Progenitor cell of endocrine pancreas (in vitro differentiated cells): ENCODE measurements at regions not wholly inside any gene's neighbourhood (a gene's known extent, or its start where the extent isn't known, plus 50 kb on each side); places are given as distances from the start of the nearest gene placed in this dataset.

Experiments
- DNase-seq: peaks from one replicate; pipeline ENCODE4 v3.0.0; 2021; ENCODE audit warnings: low spot score; ENCODE audit not compliant: unreplicated experiment
- H3K27ac Mint-ChIP-seq: 2 replicates; pipeline ENCODE4 v1.8.0; 2021; ENCODE audit warnings: mild to moderate bottlenecking, moderate library complexity, mixed read lengths
- H3K27me3 Mint-ChIP-seq: 2 replicates; pipeline ENCODE4 v1.8.0; 2021; ENCODE audit warnings: mixed read lengths
- H3K36me3 Mint-ChIP-seq: 2 replicates; pipeline ENCODE4 v1.8.0; 2022; ENCODE audit warnings: mixed read lengths; ENCODE audit not compliant: insufficient read depth
- H3K4me1 Mint-ChIP-seq: 2 replicates; pipeline ENCODE4 v1.8.0; 2021; ENCODE audit warnings: low read depth, mixed read lengths
- H3K4me3 Mint-ChIP-seq: 2 replicates; pipeline ENCODE4 v1.8.0; 2021; ENCODE audit warnings: low read depth, mild to moderate bottlenecking, moderate library complexity, mixed read lengths
- H3K9me3 Mint-ChIP-seq: 2 replicates; pipeline ENCODE4 v1.8.0; 2021; ENCODE audit warnings: low read depth, mixed read lengths
- CTCF ChIP-seq: fragments of 200-600 bp; sonication (generic); IDR thresholded peaks from one replicate; pipeline ENCODE4 v1.5.0; 2021; ENCODE audit warnings: antibody characterized with exemption, mild to moderate bottlenecking; ENCODE audit not compliant: unreplicated experiment

GRCh38 chr4:167379076-167379835, 145.0 kb upstream of the SPOCK3 start:
- TF ChIP-seq CTCF = no peak
- Mint-ChIP-seq H3K36me3 (no peaks in the 10 kb centered on the region), H3K4me1 (no peaks in the 10 kb centered on the region), H3K4me3 (no peak overlapping the region), H3K9me3 (no peaks in the 10 kb centered on the region), H3K27ac (no peak overlapping the region), H3K27me3 (peaks cover 9% of the 10 kb centered on the region)
- no peak for DNase-seq

DNA sequence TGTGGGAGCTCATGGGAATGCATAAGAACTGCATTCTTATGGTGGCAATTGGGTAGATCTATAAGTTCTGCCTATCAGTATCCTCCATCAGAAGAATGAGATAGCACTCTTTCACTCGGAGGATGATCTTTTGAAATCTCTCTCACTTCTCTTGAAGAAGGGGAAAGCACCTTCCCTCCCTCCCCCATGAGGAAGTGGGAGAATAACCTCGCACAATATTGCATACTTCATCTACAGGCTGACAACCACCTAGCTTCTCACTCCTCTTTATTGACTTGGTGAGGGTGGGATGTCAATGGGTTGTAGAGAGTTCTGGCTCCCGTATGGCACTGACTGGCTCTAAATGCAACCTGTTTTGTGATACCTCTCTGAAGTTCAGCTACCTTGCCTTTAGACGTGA, 146.7 kb upstream of the SPOCK3 start:
- Mint-ChIP-seq H3K27ac (no peak overlapping the region), H3K4me1 (no peaks in the 10 kb centered on the region), H3K36me3 (no peaks in the 10 kb centered on the region), H3K4me3 (no peak overlapping the region), H3K27me3 (peaks cover 9% of the 10 kb centered on the region), H3K9me3 (no peaks in the 10 kb centered on the region)
- no peak for DNase-seq
- TF ChIP-seq CTCF = no peak

GRCh38 chr4:167383291-167383690, 149.0 kb upstream of the SPOCK3 start:
- TF ChIP-seq CTCF = no peak
- no peak for DNase-seq
- H3K27ac Mint-ChIP-seq = no peak overlapping the region
- H3K36me3 Mint-ChIP-seq = no peaks in the 10 kb centered on the region
- H3K4me1 Mint-ChIP-seq = no peaks in the 10 kb centered on the region
- H3K4me3 Mint-ChIP-seq = no peak overlapping the region
- H3K9me3 Mint-ChIP-seq = no peaks in the 10 kb centered on the region
- peaks cover 9% of the 10 kb centered on the region for H3K27me3 Mint-ChIP-seq

- Mint-ChIP-seq H3K27me3 (no peaks in the 10 kb centered on the region), H3K4me1 (no peaks in the 10 kb centered on the region), H3K9me3 (no peaks in the 10 kb centered on the region), H3K4me3 (no peak overlapping the region), H3K27ac (no peak overlapping the region), H3K36me3 (no peaks in the 10 kb centered on the region)
- DNase-seq = no peak
- no peak for TF ChIP-seq CTCF
These were observed 163.3 kb upstream of the SPOCK3 start for GRCh38 chr4:167397586-167397985.

DNA sequence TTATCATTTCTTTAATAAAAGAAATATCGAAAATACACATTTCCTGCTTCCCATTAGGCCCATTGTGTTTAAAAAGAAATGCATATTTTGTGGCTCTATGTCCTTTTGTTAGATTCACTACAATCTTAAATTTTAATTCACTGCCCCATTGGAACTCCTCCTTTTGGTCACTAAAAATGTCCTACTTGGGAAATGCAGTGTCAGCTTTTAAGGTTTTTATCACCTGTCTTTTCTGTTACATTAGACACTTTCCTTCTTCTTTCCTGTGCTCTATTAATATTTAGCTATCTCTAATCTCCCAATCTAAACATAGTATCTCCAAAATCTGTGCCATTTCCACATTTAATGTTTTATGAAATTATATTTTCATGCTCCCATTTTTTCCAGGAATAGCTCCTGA, 164.9 kb upstream of the SPOCK3 start:
- H3K4me3 Mint-ChIP-seq = no peak overlapping the region
- no peaks in the 10 kb centered on the region for H3K9me3 Mint-ChIP-seq
- TF ChIP-seq CTCF = no peak
- no peaks in the 10 kb centered on the region for H3K36me3 Mint-ChIP-seq
- H3K27ac Mint-ChIP-seq = no peak overlapping the region
- H3K4me1 Mint-ChIP-seq = no peaks in the 10 kb centered on the region
- no peaks in the 10 kb centered on the region for H3K27me3 Mint-ChIP-seq
- no peak for DNase-seq
